AG20443 (cell line): ENCODE measurements at regions not wholly inside any gene's neighbourhood (a gene's known extent, or its start where the extent isn't known, plus 50 kb on each side); places are given as distances from the start of the nearest gene placed in this dataset.

ENCODE experiments used
- DNase-seq: peaks from one replicate; pipeline ENCODE4 v3.0.0; 2012; ENCODE audit warnings: low spot score, mixed read lengths

GRCh38 chr9:126125992-126126409, 200.6 kb upstream of the MVB12B start:
- DNase-seq, result peak; percentile 7

DNA sequence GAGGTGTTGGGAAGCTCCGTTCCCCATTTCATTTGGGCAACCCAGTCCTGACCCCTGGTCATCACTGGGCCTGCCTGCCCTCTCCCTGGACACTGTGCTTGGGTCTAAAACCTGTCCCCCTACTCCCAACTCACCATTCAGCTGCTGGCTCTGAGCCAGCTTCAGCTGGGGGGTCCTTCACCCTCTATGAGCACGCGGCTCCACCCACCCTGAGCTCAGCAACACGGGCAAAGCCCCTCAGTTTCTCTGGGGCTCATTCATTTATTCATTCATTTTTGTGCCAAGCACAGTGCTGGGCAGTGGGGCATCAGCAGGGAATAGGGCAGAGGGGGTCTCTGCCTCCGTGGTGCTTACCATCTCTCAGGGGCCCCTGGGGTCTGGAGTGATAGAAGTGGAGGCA, 199.8 kb upstream of the MVB12B start:
- peak; percentile 8 for DNase-seq

DNA sequence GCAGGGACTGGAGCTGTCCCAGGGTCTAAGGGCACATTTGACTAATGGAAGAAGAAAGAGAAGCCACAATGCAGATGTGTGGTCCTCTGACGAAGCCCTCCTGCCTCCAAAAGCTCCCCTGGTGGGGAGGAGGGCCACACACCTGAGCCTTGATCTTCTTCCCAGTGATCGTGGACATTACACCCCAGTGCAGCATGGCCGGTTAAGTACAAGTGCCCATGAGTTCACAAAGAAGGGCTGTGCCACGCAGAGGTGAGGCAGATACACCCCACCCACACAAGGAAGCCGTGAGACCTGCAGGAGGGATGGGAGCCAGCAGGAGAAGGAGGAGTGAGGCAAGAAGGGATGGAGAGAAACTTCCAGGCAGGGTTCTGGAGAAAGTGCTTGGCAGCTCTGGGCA, 199.0 kb upstream of the MVB12B start:
- peak; percentile 4 for DNase-seq

DNA sequence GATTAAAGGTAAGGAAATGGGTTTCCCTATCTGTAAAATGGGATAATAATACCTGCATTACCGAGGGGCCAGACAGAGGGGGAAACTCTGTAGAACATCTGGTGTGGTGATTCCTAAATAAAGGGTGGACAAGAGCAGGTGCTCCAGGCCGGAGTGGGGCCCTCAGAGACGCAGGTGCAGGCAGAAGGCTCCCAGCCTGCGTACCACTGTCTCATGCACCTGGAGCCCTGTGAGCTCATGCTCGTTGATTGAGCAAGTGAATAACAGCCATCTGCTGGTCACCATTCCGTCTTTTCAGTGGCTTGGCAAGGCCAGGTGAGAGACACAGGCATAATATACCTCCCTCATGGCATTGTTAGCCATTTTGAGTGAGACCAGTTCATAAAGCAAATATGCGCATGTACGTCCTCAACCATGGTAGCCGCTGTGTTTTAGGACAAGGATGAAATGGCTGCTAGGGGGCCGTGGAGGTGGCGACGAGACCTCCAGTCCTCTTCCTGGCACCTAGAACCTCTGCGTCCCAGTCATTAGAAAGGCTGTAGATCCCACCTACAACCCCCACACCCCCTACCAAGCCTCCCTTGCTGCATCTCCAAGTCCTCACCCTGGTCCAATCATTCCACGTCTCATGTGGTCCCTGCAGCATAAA, 198.0 kb upstream of the MVB12B start:
- DNase-seq, result peak; percentile 6

DNA sequence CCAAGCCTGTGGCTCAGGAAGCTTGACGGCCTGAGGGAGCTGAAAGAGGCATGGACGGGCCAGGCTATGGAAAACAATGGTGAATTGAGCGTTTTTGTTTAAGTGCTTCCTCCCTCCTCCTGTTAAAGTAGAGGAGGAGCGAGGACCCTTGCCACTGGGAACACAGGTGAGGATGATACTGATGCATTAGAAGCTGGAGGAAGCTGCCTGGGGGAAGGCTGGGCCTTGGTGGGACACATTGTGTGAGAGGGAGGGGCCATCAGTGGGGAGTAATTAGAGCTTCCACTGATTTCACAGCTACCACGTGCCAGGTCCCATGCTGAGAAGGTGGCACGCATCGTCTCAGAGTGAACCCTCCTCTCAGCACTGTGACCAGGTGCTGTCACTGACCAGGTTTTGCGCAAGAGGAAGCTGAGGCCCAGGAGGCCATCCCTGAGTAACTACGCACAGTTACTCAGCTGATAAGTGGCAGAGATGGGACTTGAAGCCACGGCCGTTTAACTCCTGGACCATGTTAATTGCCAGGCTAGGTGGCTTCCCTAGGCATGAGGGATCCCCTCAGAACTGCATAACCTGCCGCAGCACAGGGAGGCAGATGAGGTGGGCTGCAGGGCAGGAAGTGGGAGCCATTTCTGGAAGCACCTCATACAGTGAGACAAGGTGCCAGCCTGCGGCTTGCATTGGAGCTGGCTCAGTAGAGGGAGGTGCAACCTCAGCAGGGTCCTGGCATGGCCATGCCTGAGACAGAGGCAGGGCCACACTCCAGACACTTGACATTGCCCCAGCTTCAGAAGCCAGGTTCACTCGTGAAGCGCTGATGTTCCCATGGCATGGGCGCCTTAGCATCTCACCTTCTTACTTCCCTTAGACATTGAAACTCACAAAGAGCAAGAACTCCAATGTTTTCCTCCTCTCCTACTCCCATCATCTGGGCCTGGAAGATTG, 195.3 kb upstream of the MVB12B start:
- DNase-seq, result peak; percentile 2

- no peak for DNase-seq
Observed at GRCh38 chr9:126132746-126133145, 193.9 kb upstream of the MVB12B start.

GRCh38 chr9:126144196-126144595, 182.4 kb upstream of the MVB12B start:
- no peak for DNase-seq

DNA sequence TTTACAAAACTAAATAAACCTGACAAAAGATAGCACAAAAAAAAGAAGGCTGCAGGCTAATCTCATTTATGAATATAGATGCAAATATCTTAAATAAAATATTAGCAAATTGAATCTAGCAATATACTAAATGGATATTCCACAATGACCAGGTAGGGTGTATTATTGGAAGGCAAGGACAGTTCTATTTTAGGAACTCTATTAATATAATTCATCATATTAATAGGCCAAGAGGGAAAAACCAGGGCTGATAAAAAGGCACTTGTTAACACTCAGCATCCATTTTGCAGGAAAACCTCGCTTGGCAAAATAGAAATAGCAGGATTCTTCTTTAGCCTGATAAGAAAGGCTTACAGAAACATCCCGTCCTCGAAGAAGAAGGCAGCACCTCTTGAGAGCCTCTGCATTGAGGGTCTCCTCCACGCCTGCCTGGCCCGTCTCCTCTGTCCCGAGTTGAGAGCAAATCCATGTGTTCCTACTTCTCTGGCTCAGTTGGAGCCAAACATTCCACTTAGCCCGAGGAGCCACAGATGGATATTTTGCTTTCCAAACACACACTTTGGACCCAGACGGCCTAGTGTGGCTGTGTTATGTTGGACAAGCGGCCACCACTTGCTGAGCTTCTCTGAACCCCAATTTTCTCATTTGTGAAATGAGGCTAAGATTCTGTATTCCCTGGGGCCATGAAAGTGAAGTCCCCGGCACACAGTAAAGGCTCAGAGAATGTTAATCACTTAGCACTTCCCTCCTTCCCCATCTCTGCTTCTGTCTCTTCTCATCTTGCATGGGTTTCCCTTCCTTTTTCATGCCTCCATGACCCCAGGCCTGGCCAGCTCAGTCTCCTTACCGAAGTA, 181.8 kb upstream of the MVB12B start:
- DNase-seq, result peak; percentile 7

- peak; percentile 2 for DNase-seq
Observed at GRCh38 chr9:126145887-126146253, 180.8 kb upstream of the MVB12B start.

DNA sequence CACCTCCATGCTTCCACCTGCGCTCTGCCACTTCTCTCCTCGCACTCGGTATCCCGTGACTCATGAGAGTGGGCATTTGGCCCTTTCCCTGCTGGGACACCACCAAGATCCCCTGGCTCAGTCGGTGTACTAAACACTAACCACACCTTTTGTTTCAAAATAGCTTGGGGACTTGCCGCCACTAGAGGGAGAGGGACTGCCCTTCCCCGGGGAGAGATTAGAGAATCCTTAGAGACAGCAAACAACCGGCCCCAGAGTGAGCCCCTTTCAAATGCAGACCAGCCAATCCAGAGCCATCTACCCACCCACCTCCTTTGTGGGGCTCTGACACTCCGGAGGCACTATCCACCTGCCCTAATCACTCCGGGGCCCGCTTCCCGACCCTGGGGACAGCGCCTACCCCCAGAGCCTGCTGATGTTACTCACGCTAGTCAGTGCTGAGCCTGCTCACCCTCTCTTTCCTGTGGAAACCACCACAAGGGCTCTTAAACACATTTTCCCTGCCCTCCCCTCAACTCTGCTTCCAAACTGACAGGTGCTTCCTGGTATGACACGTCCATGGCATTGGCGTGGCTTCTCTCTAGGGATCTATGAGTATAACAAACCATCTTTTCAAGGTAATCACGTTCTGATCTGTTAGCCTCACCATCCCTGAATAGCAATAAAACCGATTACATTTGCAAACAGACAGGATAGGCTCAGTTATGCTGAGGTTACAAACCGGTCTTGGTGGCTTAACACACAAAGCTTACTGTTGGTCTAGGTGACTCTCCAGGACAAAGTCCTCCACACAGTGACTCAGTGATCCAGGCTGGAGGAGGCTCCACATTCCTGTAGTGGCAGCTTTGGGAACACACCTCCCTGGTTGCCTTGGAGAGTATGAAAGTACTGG, 180.1 kb upstream of the MVB12B start:
- peak; percentile 14 for DNase-seq

DNA sequence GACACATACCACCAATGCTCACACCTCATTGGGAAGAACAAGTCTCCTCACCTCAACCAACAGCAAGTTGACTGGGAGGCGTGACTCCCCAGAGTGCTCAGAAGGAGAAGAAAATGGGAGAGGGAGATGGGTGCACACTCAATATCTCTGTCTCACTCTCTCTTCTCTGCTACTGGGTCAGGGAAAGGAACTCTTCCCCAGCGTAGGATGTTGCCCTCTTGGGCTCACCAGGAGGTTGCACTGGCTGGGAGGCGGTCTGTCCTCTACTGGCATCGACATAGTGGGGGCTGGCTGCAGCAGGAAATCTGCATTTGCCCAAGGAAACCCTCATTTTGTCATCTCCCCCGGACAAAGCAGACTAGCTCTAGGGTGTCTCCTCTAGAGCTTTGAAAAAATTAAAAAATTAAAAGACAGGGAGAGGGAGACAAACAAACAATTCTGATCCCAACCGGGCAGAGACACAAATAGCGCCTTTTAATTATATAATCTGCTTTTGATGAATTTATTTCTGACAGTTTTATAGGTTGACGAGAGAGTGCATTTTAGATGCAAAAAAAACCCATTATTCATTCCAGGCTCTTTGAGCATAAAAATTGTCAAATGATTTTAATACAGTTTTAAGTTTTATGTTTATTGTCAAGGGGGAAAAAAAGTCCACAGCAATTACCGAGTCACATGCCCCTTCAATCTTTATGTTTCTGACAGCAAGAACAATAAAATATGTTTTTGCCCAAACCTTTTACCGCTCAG, 179.3 kb upstream of the MVB12B start:
- DNase-seq, result peak; percentile 6

DNA sequence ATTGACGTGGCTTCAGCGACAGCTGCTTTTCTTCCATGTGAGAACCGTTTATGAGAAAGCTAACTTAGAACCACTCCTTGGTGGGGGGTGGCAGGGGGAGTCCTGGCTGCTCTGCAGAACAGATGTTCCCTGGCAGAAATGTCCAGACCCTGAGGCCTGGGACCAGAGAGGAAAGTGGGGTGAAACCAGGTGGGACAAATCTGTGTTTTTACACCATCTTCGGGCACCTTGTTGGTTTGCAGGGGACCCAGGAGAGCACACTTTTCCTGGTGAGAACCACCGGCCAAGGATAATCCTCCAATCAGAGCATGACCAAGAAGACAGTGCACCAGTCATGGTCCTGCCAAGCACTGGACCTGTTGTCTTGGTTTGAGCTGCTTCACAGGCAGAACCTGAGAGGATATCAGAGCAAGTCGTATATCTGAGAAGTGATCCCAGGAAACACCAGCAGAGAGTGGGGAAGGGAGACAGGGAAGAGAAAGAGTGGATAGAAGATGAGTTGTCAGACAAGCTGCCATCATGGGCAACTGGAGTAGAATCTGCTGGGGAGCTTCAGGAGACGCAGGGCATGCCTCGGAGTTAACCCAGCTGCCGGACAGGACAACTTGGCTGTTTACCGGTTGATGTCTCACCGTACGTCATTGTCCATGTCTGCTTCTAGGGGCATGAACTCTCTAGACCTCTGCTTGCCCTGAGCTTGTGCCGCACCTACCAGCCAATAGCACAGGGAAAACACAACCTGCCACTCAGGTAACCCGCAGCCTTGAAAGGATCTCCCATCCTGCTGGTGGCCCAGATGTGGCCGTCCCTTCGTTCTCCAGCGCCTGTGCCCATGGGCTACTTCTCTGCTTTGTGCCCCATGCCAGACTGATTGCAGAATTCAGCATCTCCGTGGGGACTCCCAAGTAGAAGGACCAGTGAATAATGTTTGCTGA, 178.4 kb upstream of the MVB12B start:
- DNase-seq, result peak; percentile 5

DNA sequence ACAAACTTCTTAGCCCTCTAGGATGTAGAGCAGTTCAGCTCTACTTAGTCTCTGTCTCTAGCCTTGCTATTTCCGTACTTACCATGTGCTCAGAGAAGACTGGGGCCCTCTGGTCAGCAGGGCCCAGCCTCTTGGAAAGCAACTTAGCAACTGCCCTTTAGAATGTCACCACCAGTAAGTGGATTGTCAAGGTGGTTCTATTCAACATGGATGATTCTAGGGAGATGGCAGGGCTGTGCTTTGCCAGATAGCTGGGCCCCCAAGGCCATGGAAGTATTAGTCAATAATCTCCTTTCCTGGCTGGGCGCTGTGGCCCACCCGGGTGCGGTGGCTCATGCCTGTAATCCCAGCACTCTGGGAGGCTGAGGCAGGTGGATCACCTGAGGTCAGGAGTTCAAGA, 177.6 kb upstream of the MVB12B start:
- no peak for DNase-seq

DNA sequence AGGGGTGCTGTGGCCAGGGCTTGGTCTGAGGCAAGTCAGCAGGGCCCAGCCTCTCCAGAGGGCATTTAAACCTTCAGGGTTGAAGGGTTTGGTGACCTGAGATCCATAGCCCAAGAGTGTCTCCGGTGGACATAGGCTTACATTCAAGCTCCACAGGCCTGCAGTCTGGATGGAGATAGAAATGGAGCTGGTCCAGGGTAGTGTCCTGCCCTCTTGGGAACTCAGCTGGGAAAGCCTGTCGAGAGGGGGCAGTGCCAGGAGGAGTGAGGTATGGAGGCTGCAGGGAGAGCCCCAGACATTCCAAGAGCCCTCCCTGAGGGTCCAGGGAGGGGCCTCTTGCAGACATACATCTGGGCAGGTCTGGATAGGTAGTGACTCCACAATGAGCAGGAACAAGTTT, 177.0 kb upstream of the MVB12B start:
- peak; percentile 8 for DNase-seq

GRCh38 chr9:126150411-126151030, 176.1 kb upstream of the MVB12B start:
- peak; percentile 7 for DNase-seq

DNA sequence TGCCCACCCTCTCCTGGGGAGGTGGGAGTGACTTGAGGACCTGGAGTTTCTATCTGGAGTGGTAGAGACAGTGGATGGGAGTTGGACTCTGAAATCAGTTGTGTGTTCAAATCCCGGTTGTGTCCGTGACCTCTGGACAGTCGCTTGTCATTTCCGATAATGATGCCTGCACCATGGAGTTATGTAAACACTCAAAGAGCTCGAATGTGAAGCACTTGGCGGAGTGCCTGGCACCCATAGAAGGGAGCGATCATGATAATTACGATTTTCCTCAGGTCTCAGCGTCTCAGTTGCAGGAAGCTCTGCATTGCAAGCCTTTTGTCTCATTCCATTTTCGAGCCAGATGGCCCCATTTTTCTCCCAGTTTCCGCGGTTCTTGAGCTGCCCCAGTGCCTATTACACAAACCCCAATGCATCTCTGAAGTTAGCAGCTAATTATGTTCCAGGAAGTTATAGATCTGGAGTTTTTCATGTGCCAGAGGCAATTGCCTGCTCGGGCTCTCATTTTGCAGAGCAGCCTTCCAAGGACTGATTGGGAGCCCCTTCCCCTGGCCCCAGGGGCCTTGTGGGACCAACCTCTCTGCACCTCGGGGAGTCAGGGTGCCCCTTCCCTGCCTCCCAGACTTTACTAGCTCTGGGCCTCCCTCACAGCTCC, 175.5 kb upstream of the MVB12B start:
- DNase-seq, result no peak

GRCh38 chr9:126151686-126152134, 174.9 kb upstream of the MVB12B start:
- peak; percentile 27 for DNase-seq

GRCh38 chr9:126152622-126153362, 173.8 kb upstream of the MVB12B start:
- peak; percentile 2 for DNase-seq
